ENCODE measurements at regions not wholly inside any gene's neighbourhood (a gene's known extent, or its start where the extent isn't known, plus 50 kb on each side); places are given as distances from the start of the nearest gene placed in this dataset.

DNA sequence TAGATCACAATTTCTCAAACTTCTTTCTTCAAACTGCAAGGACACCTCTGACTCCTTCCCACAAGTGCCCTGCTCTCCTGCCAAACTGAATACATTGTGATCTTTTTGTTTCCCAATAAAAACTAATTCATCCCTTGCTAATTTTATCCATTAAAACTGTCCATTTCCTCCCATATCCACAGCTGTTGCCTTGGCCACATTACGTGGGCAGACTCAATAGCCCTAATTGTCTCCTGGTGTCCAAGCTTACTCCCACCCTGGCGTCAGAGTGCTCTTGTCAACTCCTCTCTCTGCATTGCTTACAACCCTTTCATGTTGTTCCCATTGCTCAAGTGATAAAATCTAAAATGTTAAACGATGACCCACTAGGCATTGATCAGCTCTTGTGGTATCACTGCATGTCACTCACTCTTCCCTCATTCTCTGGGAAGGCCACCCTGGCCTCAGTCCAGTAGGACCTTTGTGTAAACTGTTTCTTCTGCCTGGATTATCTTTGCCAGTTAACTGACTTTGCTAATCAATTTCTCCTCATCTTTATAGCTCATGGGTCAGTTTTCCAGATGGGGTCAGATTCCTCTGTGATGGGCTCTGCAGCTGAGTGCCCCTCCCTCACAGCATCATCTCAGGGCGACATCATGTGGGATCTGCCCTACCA, 525.0 kb downstream of the SLC4A3 start:
- intact Hi-C loops (cut with DNase I; ENCODE audit: low total_unique reads), result no loop called here
- TF ChIP-seq, protein P1, sequence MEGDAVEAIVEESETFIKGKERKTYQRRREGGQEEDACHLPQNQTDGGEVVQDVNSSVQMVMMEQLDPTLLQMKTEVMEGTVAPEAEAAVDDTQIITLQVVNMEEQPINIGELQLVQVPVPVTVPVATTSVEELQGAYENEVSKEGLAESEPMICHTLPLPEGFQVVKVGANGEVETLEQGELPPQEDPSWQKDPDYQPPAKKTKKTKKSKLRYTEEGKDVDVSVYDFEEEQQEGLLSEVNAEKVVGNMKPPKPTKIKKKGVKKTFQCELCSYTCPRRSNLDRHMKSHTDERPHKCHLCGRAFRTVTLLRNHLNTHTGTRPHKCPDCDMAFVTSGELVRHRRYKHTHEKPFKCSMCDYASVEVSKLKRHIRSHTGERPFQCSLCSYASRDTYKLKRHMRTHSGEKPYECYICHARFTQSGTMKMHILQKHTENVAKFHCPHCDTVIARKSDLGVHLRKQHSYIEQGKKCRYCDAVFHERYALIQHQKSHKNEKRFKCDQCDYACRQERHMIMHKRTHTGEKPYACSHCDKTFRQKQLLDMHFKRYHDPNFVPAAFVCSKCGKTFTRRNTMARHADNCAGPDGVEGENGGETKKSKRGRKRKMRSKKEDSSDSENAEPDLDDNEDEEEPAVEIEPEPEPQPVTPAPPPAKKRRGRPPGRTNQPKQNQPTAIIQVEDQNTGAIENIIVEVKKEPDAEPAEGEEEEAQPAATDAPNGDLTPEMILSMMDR (IDR thresholded peaks at IDR 0.05), result no peak

DNA sequence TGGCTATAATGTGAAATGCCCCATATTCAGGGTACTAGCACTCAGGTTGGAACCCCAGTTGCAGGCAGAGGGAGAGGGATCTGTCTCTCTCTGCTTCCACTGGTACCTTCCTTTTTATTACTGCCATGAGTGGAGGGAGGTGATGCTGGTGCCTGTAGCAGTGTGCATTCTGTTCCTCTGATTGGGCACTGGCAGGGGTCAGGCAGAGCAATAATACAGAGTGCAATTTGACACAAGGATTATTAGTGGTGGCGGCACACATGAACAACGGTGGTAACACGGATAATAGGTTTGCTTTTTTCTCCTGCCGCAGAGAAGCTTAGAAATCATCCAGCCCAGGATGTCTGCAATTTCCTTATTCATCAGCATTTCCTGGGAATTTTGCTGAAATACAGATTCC, 525.7 kb downstream of the SLC4A3 start:
- H3K9me3 ChIP-seq, result no peaks in the 10 kb centered on the region
- DNase-seq, result no peak
- no peak overlapping the region for H3K4me3 ChIP-seq
- no peaks in the 10 kb centered on the region for H3K27me3 ChIP-seq
- no peaks in the 10 kb centered on the region for H3K4me1 ChIP-seq
- no peak overlapping the region for H3K27ac ChIP-seq
- no peak for TF ChIP-seq POLR2A (IDR thresholded peaks at IDR 0.05)
- TF ChIP-seq, protein P1 (IDR thresholded peaks at IDR 0.05), result no peak
- no peaks in the 10 kb centered on the region for H3K36me3 ChIP-seq
- intact Hi-C loops (cut with DNase I; ENCODE audit: low total_unique reads), result no loop called here

More for the DNA sequence above, 525.0 kb downstream of the SLC4A3 start:
- no peaks in the 10 kb centered on the region for H3K27me3 ChIP-seq
- H3K9me3 ChIP-seq, result no peaks in the 10 kb centered on the region
- H3K27ac ChIP-seq, result no peak overlapping the region
- no peak overlapping the region for H3K4me3 ChIP-seq
- no peaks in the 10 kb centered on the region for H3K4me1 ChIP-seq
- DNase-seq, result no peak
- no peaks in the 10 kb centered on the region for H3K36me3 ChIP-seq

DNA sequence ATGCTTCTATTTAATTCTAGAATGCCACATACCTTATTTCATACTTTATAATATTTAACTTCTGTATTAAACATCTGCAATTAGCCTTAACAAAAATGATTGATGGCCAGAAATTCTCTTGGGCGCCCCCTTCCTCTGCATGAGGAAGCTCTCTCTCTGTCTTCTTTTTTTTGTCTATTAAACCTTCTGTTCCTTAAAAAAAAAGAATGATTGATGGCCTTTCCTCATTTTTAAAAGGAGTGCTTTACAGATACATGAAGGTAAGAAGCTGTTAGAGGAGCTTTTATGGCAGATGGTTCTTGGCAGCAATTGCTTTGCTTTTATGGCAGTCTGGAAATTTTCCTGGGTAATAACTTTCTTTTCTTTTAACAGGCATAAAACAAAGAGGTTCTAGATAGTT, 526.9 kb downstream of the SLC4A3 start:
- no peak for DNase-seq
- H3K27ac ChIP-seq, result no peak overlapping the region
- no peaks in the 10 kb centered on the region for H3K36me3 ChIP-seq
- intact Hi-C loops (cut with DNase I; ENCODE audit: low total_unique reads), result no loop called here
- no peaks in the 10 kb centered on the region for H3K4me1 ChIP-seq
- no peaks in the 10 kb centered on the region for H3K9me3 ChIP-seq
- no peak overlapping the region for H3K4me3 ChIP-seq
- no peak for TF ChIP-seq POLR2A (IDR thresholded peaks at IDR 0.05)
- TF ChIP-seq, protein P1 (IDR thresholded peaks at IDR 0.05), result no peak
- no peaks in the 10 kb centered on the region for H3K27me3 ChIP-seq

DNA sequence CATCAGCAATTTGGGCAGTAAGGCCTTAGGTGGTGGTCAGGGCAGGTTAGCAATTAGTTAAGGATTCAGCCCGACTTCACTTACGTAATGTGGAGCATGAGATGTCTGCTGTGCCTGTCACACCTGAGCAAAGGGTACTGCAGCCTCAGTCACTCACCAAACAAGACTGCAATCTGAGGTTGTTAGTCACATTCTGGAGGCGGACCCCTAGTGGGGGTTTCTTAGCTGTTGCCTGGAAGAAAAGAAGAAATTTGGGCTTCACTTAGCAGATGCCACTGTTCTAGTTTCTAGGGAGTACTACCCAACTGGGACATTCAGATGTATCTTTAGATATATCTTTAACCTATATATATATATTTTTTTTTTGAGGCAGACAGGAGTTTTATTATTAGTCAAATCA, 529.9 kb downstream of the SLC4A3 start:
- Histone ChIP-seq H3K9me3 (no peaks in the 10 kb centered on the region), H3K27ac (no peak overlapping the region), H3K27me3 (no peaks in the 10 kb centered on the region), H3K4me1 (no peaks in the 10 kb centered on the region), H3K36me3 (no peaks in the 10 kb centered on the region), H3K4me3 (no peak overlapping the region)
- TF ChIP-seq, protein P1 (IDR thresholded peaks at IDR 0.05), result no peak
- TF ChIP-seq POLR2A (IDR thresholded peaks at IDR 0.05), result no peak
- no peak for DNase-seq
- intact Hi-C loops (cut with DNase I; ENCODE audit: low total_unique reads), result no loop called here

DNA sequence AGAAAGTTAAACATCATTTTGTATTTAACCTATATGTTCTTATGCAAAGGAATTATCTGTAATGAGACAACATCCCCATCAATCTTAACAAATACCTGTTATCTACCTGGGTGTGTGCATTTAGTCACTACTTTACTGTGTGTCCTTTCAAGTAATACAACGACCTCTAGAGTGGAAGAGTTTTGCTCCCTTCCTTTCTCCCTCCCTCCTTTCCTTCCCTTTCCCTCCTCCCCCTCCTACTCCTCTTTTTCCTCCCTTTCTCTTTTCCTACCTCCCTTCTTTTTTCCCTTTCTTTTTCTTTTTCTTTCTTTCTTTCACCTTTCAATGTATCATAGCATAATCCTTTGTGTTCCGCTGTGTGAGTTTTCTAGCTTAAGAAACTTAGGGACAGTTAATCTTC, 532.3 kb downstream of the SLC4A3 start:
- Histone ChIP-seq H3K4me3 (no peak overlapping the region), H3K27me3 (no peaks in the 10 kb centered on the region), H3K27ac (no peak overlapping the region), H3K4me1 (no peaks in the 10 kb centered on the region), H3K36me3 (no peaks in the 10 kb centered on the region), H3K9me3 (no peaks in the 10 kb centered on the region)
- intact Hi-C loops (cut with DNase I; ENCODE audit: low total_unique reads), result no loop called here
- TF ChIP-seq, protein P1 (IDR thresholded peaks at IDR 0.05), result no peak
- TF ChIP-seq POLR2A (IDR thresholded peaks at IDR 0.05), result no peak
- no peak for DNase-seq
